CD4-positive, alpha-beta T cell treated with Interleukin-2 at 100 ng/mL for 4 hours (primary cell): ENCODE measurements at regions not wholly inside any gene's neighbourhood (a gene's known extent, or its start where the extent isn't known, plus 50 kb on each side); places are given as distances from the start of the nearest gene placed in this dataset.
"Not testable (repeated sequence)": the region's sequence is repeated elsewhere in the genome, so short reads cannot be mapped to it uniquely, and the experiment has no call there.

ENCODE experiments used
- DNase-seq: peaks from one replicate; pipeline ENCODE4 v3.0.0-alpha.2; 2020; ENCODE audit warnings: low spot score

DNA sequence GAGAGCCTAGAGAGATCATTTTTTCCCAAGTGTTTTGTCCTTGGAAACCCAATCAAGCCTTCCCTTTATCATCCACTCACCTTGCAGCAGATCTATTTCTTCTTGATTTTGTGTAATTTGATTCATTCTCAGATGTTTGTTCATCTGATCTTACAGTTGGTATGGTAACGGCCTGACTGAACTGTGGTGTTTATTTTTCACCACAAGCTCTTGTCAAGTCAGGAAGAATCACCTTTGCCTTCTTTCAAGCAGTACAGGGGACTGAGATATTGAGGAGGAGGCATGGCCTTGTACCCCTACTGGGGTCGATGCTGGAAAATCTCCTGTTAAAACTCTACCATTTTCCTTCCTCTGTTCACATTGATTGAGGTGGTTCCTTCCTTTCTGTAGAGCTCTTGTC lies 361.4 kb upstream of the CFAP20DC start:
- DNase-seq, result no peak

DNA sequence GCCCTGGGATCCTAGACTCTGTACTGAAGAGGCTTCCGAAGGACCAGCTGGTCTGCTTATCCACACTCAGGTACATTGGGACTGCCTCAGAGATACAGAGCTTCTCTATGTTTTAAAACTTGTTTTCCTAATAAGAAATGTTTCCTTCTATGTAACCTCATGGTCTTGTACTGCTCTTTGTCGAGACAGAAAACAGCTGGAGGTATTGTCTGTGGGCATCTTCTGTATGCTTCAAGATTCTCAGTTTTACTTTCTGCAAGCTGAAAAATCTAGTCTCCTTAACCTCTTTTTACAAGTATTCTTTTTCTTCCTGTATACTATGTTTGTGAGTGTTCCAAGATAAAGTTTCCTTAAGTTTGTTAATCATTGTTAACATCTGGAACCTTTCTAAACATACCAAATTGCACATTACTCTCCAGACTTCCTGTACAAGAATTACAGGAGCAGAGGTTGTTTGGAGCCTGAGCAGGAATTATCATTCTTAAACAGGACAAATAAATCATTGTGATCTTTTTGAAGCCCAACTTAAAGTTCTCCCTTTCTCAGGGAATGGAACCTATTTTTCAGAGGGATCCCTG lies 358.3 kb upstream of the CFAP20DC start:
- no peak for DNase-seq

DNA sequence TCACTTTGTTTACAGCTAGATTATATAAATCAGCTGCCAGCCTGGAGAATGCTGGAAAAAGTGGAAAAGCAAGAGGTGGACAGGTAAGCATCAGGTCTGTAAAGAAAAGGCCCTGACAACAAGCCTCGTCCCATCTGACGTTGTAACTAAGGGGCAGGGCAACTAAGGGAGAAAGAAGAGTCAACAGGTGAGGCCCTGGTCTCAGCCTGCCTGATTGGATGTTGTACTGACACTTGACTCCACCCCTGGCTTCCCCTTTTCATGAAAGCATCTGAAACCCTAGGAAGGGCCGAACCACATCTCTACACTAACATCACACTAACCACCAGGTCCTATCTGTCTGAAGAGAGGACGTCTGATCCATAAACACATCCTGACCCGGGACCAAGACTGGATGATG lies 357.6 kb upstream of the CFAP20DC start:
- no peak for DNase-seq

DNA sequence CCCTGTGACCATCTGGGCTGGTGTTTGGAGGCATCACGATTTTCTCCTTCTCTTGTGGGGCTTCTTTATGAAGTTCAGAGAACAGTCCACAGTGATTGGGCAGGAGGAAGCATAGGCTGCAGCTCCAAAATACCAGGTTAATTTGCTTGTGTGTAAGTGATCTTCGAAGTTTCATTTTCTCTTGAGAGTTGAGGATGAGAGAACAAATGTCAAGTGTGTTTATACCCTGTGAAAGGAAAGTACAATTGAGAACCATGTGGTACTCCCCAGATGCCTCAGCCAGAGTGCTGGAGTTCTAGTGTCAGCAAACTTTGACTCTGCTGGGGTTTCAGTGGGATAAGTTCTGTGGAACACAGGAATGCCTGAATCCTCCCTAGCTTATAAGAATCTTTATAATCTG lies 357.1 kb upstream of the CFAP20DC start:
- DNase-seq, result no peak

DNA sequence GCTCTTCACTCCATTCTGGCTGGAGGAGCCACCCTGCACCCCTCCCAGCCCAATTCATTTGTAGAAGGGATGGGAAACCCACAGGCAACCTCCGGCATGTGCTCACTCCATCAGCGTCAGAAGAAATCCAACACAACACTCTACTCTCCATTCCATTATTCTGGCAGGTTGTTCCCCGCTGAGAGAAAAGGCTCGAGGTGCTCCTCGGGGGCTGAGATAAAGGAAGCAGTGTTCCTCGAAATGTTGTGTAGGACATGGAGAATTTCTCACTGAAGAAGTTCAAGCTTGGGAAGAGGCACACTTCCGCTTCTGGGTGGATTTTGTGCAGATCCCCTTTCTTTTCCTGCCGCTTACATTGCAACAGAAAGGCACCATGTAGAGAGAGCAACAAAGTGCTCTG lies 355.0 kb upstream of the CFAP20DC start:
- no peak for DNase-seq

DNA sequence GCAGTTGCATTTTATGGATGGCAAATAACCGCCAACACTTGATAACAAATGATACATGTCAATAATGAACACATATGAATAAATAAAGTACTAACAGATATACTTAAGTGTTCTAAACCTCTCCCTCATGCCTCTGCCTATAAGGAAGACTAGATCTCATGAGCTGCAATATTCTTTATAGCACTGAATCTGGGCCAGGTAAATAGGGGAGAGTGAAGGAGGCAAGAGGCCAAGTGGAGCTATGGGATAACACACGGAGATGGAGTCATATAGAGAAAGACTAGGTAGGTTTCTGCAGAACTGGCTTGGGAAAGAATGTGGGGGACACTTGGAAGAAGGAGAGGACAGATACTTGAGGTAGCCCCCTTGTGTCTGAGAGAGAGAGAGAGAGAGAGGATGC lies 354.2 kb upstream of the CFAP20DC start:
- no peak for DNase-seq

DNA sequence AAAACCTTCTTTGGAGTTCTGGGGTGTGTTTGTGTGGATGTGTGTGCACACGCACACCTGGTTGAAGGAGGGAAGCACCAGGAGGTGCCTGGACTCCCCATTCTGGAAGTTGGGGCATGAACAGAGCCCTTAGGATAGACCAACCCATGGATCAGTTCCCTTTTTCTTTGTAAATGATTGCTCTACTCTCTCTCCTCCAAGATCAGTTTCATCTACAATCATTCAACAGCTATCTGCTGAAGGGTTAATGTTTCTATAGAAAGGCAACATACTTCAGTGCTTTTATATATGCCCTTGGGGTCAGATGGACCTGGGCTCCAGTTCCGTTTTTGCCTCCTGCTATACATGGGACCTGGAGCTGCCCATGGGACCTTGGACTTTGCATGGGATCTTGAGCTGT lies 352.1 kb upstream of the CFAP20DC start:
- no peak for DNase-seq

DNA sequence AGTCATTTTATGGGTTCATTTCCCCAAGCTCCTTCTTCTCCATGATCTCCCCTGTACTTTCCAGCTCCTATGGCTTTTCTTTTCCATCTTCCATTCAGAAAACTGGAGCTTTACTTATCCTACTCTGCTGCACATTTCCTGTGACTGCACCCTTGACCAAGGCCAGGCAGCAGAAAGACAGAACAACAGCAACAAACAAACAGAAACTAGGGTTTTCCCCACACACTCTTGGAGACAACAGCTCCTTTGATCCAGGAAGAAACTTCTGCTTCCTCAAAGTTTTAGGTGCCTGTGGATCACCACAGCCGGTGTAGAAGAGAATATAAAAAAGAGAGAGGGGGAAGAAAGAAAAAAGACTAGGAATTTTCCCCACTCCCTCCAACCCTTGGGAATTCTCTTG lies 342.3 kb upstream of the CFAP20DC start:
- no peak for DNase-seq

DNA sequence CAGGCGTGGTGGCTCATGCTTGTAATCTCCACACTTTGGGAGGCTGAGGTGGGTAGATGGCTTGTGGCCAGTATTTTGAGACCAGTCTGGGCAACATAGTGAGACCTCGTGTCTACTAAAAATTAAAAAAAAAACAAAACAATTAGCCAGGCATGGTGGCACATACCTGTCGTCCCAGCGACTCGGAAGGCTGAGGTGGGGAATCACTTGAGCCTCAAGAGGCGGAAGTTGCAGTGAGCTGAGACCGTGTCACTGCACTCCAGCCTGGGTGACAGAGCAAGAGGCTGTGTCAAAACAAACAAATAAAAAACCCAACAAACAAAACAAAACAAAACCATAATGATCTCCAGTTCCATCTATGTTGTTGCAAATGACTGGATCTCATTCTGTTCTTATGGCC lies 341.3 kb upstream of the CFAP20DC start:
- no peak for DNase-seq

DNA sequence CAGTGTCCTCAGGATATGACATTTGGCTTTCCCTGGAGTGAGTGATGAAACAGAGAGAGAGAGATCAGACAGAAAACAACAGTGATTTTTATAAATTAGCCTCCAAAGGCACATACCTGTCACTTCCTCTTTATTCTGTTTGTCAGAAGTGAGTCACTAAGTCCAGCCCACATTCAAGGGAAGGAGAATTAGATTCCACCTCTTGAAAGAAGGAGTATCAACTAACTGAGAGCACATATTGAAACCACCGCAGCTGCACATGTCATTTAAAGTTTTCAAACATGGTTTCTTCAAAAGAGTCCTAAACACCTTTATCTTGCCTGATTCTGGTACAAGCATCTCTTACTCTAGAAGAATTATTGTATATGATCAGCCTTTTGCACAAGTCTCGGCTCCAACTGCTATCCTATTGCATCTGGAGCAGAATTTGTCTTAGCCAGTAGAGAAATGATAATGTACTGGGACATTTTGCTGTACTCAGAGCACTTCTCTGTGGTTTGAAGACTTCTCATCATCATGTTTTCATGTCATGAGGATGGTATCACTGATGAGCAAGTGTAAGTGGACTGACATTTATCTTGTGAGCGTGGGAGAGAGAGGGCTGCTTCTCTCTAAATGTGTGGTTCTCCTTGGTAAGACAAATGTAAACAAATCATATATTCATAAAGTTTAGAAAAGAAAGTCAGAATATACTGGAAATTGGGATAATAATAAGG lies 338.9 kb upstream of the CFAP20DC start:
- peak; percentile 26 for DNase-seq

DNA sequence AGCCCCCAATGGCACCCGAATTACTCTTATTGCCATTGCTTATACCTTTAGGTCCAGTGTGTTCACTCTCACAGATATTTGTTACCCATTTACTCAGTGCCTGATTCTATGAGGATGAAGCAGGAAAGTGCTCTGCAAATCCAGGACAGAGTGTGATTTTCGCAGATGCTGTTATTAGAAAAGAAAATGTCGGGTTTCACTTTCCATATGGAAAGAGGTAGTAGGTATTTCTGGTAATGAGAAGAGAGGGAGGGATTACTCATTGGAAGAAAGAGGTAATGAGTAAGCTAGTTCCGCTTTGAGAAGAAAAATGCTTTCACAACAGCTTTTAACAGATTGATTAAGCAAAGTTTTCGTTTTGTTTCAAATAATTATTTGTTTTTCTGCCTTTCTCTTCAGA lies 336.3 kb upstream of the CFAP20DC start:
- DNase-seq, result peak; percentile 13

DNA sequence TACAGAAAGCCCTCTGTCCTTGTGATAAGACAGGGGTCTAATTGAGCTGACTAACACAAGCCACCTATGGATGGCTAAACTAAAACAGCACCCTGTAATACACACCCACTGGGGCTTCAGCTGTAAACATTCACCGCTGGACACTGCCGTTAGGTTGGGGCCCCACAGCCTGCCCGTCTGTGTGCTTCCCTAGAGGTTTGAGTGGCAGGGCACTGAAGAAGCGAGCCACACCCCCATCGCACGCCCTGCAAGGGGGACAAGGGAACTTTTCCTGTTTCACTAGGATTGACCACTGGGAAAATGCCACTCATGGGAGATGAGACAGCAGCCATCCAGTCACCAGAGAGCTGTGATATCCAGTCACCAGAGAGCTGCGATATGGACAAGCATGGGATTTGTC lies 335.7 kb upstream of the CFAP20DC start:
- no peak for DNase-seq

DNA sequence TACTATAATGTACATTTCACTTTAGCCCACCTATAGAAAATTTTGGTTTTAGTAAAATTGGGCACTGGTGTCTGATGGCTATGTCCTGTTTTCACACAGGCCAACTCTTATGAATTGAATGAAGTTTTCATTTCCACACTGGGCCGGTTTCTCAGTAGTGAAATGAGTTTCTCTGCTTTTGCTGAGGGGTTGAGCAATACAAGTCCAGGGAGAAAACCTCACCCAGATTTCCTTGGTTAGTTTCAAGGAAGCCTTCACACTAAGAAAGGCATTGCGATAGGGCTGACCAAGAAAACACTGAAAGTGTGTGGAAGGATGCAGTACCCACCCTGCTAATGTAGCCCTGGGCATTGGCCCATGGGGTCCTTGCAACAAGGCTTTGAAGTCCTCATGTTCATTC lies 331.5 kb upstream of the CFAP20DC start:
- no peak for DNase-seq

DNA sequence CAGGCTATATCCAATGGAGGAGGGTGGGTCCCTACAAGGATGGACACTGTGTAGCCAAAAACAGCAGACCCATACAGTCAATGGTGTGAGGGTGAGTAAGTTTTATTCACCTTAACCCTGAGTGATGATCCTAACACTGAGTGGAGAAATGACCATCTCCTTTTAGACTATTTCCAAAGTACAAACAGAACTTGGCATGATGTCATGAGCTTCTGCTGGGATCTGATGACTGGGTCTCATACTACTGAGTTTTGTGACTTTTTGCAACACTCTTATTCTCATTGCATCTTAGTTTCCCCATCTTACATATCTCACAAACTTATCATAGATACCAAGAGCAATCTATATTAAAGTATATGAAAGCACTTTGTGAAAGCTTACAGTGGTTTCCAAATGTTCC lies 330.3 kb upstream of the CFAP20DC start:
- no peak for DNase-seq

DNA sequence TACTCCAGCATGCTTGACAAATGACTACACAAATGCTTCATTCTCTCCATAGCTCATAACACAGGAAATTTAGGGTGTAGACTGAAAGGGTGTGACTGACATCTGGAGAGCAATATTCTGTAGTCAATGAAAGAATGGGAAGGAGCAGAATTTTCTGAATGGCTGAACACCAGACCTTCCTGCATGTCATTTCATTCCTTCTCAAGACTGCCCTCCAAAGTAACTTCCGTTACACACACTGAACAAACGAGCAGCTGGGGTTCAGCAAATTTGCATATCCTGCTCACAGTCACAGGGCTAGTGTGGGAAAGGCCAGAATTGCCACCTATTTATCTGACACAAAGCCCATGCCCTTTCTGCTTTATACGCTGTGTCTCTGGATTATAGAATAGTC lies 325.0 kb upstream of the CFAP20DC start:
- peak; percentile 23 for DNase-seq

DNA sequence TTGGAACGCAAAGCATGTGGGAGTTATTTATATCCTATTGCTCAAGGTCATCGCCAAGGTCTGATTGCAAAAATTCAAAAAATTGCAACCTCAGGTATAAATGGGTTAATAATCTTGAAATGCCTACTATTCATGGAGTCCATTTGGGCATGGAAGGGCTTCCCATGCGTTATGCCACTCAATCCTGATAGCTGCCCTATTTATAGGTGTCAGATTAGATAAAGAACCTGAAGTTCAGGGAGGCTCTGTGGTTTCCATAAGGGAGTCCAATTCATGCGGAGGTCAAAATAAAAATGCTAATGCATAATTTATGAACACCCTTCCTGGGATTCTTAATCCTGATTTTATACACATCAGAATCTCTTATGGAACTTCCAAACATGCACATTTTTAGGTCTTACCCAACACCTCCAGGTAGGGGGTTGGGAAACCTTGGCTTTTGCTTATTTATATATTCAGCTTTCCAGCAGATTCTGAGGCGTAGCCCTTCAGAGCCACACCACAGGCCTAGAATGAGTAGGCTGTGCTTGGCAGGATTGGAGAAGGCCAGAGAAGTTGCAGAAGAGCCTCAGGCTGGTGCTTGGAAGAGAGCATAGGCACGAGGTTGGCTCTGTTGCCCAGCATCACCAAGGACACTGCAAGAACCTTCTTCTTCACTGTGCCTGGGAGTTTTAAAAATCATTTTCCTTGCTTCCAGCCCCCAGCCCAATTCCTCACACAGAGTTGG lies 324.4 kb upstream of the CFAP20DC start:
- DNase-seq, result no peak

DNA sequence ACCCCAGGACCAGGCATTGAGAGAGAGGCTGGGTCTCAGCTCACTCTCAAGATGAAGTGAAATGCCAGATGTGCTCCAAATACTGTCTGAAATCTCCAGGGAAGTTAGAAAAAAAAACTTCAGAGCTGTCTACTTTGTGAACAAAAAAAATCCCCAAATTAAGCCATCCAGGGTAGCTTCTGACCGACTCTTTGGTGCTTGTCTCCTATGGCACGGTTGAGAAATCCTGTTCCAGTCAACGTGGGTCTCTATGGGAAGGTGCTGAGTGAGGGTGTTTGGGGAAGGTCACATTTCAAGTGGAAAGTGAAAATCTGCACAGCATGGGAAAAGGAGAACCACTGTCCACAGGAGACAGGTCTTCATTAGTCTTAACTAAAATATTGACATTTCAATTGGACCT lies 322.5 kb upstream of the CFAP20DC start:
- no peak for DNase-seq

DNA sequence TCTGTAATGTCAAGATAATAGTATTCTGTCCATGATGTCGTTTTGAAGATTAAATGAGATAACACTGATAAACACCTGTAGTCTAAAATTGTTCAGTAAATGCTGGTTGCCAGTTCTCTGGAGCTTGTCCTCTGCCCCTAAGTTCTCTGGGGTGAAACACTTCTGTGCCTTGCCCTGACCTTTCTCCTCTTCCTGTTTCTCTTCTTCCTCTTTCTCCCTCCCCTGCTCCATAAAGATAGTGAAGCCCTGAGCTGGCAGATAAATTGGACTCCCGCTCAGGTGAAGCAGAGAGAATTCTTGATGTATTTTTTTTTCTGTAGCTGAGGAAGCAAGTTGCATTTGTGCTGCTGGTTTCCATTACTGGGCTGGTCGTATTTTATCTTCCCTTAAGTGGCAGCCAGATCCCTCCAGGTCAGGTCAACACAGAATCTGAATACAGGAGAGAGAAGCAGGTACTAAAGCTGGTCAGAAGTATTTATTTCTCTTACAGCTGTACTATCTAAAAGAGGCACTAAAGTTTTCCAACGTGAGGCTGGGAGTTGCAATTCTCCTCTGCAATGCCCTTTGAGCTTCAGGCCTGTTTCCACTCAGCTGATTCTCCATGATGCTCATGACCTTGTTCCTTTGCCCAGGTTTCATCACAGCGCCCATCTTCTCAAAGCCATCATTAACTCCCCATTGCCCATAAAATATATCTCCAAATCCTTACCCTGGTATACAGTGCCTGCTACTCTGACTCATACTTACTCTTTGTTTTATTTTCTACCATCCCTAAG lies 319.3 kb upstream of the CFAP20DC start:
- no peak for DNase-seq

DNA sequence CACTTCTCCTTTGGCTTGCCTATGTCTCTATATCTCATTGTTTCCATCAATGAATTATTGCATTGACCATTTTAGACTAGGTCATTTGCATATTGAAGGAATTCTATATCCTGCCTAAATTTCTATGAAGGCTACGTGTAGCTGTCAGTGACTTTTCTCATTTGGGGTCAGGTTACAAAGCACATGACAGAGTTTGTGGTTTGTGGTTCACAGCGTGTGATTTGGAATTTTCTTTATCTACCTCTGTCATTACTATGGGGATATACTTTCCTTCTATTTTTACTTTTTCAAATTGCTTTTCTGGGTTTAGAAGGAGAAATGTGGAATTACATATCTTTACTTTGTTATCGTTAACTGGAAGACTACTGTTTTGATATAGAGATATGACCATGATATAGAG lies 317.3 kb upstream of the CFAP20DC start:
- DNase-seq, result no peak

DNA sequence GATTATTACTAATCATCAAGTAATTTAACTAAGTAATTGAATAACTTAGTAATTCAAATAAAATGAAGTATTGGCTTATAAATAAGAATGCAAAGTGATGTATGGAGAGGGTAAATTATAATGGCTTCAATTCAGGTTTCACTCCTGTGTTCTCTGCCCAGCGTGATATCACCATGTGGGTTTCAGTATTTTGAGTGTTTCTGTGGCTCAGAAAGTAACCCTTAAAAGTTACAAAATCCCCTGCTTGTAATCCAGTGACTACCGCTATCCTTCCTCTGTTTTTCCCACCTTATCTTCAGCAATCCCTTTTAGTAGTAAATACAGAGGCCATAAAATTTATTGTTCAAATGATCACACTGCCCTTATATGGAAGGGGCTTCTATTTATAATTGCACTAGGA lies 316.4 kb upstream of the CFAP20DC start:
- DNase-seq, result no peak

DNA sequence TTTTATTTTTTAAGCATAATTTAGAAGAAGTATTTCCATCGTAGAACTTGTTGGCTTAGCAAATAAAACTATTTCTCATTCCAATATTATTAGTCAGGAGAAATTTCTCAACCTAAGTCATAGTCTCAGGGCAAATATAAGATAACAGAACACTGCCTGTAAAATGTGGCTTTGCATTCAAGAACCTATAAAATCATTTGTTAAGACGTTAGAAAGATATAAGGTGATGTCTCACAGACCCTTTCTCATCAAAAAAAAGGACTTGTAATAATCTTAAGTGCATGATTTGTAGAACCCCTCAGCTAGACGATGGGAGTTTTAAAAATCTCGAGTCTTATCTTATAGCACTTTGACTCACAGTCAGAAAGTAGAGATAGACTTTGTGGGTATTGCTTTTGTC lies 314.7 kb upstream of the CFAP20DC start:
- no peak for DNase-seq

DNA sequence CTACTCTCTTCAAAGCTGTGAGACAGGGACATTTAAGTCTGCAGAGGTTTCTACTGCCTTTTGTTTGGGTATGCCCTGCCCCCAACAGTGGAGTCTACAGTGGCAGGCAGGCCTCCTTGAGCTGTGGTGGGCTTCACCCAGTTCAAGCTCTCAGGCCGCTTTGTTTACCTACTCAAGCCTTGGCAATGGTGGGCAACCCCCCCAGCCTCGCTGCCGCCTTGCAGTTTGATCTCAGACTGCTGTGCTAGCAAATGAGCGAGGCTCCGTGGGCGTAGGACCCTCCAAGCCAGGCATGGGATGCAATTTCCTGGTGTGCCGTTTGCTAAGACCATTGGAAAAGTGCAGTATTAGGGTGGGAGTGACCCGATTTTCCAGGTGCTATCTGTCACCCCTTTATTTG lies 310.5 kb upstream of the CFAP20DC start:
- DNase-seq, result not testable (repeated sequence)

DNA sequence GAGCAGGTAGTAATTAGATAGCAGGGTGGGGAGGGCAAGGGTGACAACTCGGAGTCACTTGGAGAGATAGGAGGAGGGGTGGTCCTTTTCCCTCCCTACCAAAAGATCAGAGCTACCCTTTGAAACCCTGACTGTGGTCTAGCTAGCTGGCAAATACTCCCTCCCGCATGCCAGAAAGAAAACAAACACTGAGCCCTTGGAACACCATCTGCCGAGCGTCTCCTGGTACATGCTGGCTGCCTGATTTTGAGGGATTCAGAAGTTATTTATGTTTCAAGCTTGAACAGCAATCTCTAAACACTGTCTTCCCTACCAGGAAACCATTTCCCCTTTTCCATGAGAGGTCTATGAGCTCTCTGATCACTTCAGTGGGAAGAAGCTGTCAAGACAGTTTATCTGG lies 291.6 kb upstream of the CFAP20DC start:
- DNase-seq, result no peak
